HEK293 (cell line): ENCODE measurements at regions not wholly inside any gene's neighbourhood (a gene's known extent, or its start where the extent isn't known, plus 50 kb on each side); places are given as distances from the start of the nearest gene placed in this dataset.

Source experiments
- REPIN1 ChIP-seq: fragments of 450-650 bp; formaldehyde crosslinking; IDR thresholded peaks from 2 replicates; pipeline ENCODE4 v1.5.1; 2017; ENCODE audit warnings: missing biosample characterization, missing genetic modification characterization, low read depth
- TCF7L2 ChIP-seq: IDR thresholded peaks from 2 replicates; pipeline ENCODE4 v1.6.1; 2011; ENCODE audit warnings: low read depth, mild to moderate bottlenecking, inconsistent platforms, low read length, moderate library complexity, borderline replicate concordance
- TRIM28 ChIP-seq: IDR thresholded peaks from 2 replicates; pipeline ENCODE4 v1.6.1; 2011; ENCODE audit warnings: low read length, control low read depth, borderline replicate concordance
- YY1 ChIP-seq: fragments of 450-650 bp; formaldehyde crosslinking; IDR thresholded peaks from 2 replicates; pipeline ENCODE4 v1.5.1; 2018; ENCODE audit warnings: missing biosample characterization, missing genetic modification characterization
- ZNF155 ChIP-seq: fragments of 450-650 bp; formaldehyde crosslinking; IDR thresholded peaks from 2 replicates; pipeline ENCODE4 v1.5.1; 2016; ENCODE audit warnings: missing biosample characterization, missing genetic modification characterization
- ZNF274 ChIP-seq, 2 experiments: fragments of 200-500 bp in 1 of 2; fragments of 450-650 bp in 1 of 2; sonication (Bioruptor generic) in 1 of 2; formaldehyde crosslinking in 1 of 2; IDR thresholded peaks; 2 replicates each; pipeline versions ENCODE4 v1.5.1 to v1.6.1; 2014 to 2016; ENCODE audit warnings: borderline replicate concordance in 1 of 2, inconsistent platforms in 1 of 2, low read length in 1 of 2, missing biosample characterization in 1 of 2, missing genetic modification characterization in 1 of 2
- TF ChIP-seq, protein P1 (sequence below): fragments of 450-650 bp; formaldehyde crosslinking; IDR thresholded peaks from 2 replicates; pipeline ENCODE4 v1.5.1; 2016; ENCODE audit warnings: missing biosample characterization, missing genetic modification characterization
- TF ChIP-seq, protein P2 (sequence below): fragments of 450-650 bp; formaldehyde crosslinking; IDR thresholded peaks from 2 replicates; pipeline ENCODE4 v1.5.1; 2016; ENCODE audit warnings: missing biosample characterization, missing genetic modification characterization
- TF ChIP-seq, protein P3 (sequence below): fragments of 450-650 bp; formaldehyde crosslinking; IDR thresholded peaks from 2 replicates; pipeline ENCODE4 v1.5.1; 2016; ENCODE audit warnings: missing biosample characterization, missing genetic modification characterization
- TF ChIP-seq, protein P4 (sequence below): fragments of 450-650 bp; formaldehyde crosslinking; IDR thresholded peaks from 2 replicates; pipeline ENCODE4 v1.5.1; 2016; ENCODE audit warnings: missing biosample characterization, missing genetic modification characterization

DNA sequence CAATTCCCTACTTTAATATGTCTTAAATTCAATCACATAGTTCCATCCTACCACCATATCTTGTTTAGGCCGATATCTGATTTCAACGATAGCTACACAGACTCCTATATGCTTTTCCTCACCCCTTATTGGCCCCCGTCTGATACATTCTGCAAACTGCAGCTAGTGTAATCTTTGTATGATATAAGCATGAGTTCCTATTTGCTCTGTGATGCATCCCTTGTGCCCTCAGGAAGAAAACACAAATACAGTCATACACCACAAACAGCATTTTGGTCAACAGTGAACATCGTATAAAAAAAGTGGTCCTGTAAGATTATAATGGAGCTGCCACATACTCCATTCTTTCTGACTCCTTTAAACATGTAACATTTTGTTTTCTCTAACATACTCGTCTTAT lies 837.8 kb upstream of the CDH6 start:
- no peak for TF ChIP-seq TRIM28
- TF ChIP-seq REPIN1 (tag by site-specific recombination) = no peak
- TF ChIP-seq YY1 (tag by site-specific recombination) = no peak
- TF ChIP-seq, protein P1, sequence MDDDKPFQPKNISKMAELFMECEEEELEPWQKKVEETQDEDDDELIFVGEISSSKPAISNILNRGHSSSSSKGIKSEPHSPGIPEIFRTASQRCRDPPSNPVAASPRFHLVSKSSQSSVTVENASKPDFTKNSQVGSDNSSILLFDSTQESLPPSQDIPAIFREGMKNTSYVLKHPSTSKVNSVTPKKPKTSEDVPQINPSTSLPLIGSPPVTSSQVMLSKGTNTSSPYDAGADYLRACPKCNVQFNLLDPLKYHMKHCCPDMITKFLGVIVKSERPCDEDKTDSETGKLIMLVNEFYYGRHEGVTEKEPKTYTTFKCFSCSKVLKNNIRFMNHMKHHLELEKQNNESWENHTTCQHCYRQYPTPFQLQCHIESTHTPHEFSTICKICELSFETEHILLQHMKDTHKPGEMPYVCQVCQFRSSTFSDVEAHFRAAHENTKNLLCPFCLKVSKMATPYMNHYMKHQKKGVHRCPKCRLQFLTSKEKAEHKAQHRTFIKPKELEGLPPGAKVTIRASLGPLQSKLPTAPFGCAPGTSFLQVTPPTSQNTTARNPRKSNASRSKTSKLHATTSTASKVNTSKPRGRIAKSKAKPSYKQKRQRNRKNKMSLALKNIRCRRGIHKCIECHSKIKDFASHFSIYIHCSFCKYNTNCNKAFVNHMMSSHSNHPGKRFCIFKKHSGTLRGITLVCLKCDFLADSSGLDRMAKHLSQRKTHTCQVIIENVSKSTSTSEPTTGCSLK (tag by site-specific recombination) = no peak
- TF ChIP-seq, protein P2, sequence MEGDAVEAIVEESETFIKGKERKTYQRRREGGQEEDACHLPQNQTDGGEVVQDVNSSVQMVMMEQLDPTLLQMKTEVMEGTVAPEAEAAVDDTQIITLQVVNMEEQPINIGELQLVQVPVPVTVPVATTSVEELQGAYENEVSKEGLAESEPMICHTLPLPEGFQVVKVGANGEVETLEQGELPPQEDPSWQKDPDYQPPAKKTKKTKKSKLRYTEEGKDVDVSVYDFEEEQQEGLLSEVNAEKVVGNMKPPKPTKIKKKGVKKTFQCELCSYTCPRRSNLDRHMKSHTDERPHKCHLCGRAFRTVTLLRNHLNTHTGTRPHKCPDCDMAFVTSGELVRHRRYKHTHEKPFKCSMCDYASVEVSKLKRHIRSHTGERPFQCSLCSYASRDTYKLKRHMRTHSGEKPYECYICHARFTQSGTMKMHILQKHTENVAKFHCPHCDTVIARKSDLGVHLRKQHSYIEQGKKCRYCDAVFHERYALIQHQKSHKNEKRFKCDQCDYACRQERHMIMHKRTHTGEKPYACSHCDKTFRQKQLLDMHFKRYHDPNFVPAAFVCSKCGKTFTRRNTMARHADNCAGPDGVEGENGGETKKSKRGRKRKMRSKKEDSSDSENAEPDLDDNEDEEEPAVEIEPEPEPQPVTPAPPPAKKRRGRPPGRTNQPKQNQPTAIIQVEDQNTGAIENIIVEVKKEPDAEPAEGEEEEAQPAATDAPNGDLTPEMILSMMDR (tag by site-specific recombination) = no peak
- TF ChIP-seq, protein P3, sequence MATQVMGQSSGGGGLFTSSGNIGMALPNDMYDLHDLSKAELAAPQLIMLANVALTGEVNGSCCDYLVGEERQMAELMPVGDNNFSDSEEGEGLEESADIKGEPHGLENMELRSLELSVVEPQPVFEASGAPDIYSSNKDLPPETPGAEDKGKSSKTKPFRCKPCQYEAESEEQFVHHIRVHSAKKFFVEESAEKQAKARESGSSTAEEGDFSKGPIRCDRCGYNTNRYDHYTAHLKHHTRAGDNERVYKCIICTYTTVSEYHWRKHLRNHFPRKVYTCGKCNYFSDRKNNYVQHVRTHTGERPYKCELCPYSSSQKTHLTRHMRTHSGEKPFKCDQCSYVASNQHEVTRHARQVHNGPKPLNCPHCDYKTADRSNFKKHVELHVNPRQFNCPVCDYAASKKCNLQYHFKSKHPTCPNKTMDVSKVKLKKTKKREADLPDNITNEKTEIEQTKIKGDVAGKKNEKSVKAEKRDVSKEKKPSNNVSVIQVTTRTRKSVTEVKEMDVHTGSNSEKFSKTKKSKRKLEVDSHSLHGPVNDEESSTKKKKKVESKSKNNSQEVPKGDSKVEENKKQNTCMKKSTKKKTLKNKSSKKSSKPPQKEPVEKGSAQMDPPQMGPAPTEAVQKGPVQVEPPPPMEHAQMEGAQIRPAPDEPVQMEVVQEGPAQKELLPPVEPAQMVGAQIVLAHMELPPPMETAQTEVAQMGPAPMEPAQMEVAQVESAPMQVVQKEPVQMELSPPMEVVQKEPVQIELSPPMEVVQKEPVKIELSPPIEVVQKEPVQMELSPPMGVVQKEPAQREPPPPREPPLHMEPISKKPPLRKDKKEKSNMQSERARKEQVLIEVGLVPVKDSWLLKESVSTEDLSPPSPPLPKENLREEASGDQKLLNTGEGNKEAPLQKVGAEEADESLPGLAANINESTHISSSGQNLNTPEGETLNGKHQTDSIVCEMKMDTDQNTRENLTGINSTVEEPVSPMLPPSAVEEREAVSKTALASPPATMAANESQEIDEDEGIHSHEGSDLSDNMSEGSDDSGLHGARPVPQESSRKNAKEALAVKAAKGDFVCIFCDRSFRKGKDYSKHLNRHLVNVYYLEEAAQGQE (tag by site-specific recombination) = no peak
- TF ChIP-seq TCF7L2 = no peak
- TF ChIP-seq, protein P4, sequence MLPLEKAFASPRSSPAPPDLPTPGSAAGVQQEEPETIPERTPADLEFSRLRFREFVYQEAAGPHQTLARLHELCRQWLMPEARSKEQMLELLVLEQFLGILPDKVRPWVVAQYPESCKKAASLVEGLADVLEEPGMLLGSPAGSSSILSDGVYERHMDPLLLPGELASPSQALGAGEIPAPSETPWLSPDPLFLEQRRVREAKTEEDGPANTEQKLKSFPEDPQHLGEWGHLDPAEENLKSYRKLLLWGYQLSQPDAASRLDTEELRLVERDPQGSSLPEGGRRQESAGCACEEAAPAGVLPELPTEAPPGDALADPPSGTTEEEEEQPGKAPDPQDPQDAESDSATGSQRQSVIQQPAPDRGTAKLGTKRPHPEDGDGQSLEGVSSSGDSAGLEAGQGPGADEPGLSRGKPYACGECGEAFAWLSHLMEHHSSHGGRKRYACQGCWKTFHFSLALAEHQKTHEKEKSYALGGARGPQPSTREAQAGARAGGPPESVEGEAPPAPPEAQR (tag by site-specific recombination) = no peak
- TF ChIP-seq ZNF155 (tag by site-specific recombination) = no peak
- no peak for TF ChIP-seq ZNF274 (IDR thresholded peaks at IDR 0.05; ENCODE audit: low read length)
- TF ChIP-seq ZNF274 (tag by site-specific recombination; IDR thresholded peaks at IDR 0.05; ENCODE audit: borderline replicate concordance) = no peak
